HepG2 (cell line): ENCODE measurements at regions not wholly inside any gene's neighbourhood (a gene's known extent, or its start where the extent isn't known, plus 50 kb on each side); places are given as distances from the start of the nearest gene placed in this dataset.

Experiments used
- CBFB ChIP-seq: sonication (generic); formaldehyde crosslinking; IDR thresholded peaks from 2 replicates; pipeline ENCODE4 v1.4.0; 2020; ENCODE audit warnings: missing genetic modification reagents
- FOSL2 ChIP-seq: sonication (generic); formaldehyde crosslinking; IDR thresholded peaks from 2 replicates; pipeline ENCODE4 v1.4.0; 2020; ENCODE audit warnings: missing genetic modification reagents
- FOXO1 ChIP-seq: sonication (generic); formaldehyde crosslinking; IDR thresholded peaks from 2 replicates; pipeline ENCODE4 v1.4.0; 2020; ENCODE audit warnings: missing genetic modification reagents
- GABPA ChIP-seq, 2 experiments: IDR thresholded peaks; 2 replicates each; pipeline ENCODE4 v1.6.1; 2011 to 2016; ENCODE audit warnings: low read depth in 2 of 2, low read length in 1 of 2, missing biosample characterization in 1 of 2, missing genetic modification characterization in 1 of 2
- HMGA1 ChIP-seq: sonication (generic); formaldehyde crosslinking; conservative IDR thresholded peaks from 2 replicates; pipeline ENCODE4 v1.4.0; 2020; ENCODE audit warnings: missing genetic modification reagents
- ISX ChIP-seq: sonication (generic); formaldehyde crosslinking; conservative IDR thresholded peaks from 2 replicates; pipeline ENCODE4 v1.5.0; 2020; ENCODE audit warnings: missing genetic modification reagents
- JARID2 ChIP-seq: sonication (generic); formaldehyde crosslinking; IDR thresholded peaks from 2 replicates; pipeline ENCODE4 v1.8.1; 2023; ENCODE audit warnings: missing genetic modification reagents, inconsistent platforms; ENCODE audit not compliant: insufficient replicate concordance
- MATR3 ChIP-seq: sonication (generic); formaldehyde crosslinking; IDR thresholded peaks from 2 replicates; pipeline ENCODE4 v1.4.0; 2020; ENCODE audit warnings: missing genetic modification reagents
- MTA1 ChIP-seq: sonication (generic); formaldehyde crosslinking; IDR thresholded peaks from 2 replicates; pipeline ENCODE4 v1.4.0; 2020; ENCODE audit warnings: missing genetic modification reagents, mild to moderate bottlenecking, borderline replicate concordance
- MZF1 ChIP-seq: sonication (generic); formaldehyde crosslinking; IDR thresholded peaks from 2 replicates; pipeline ENCODE4 v1.8.1; 2023; ENCODE audit warnings: mild to moderate bottlenecking, missing genetic modification reagents, borderline replicate concordance
- TAF15 ChIP-seq: fragments of 200-400 bp; formaldehyde crosslinking; IDR thresholded peaks from one replicate; pipeline ENCODE4 v1.6.1; 2018; ENCODE audit warnings: mild to moderate bottlenecking, low read depth, low read length; ENCODE audit not compliant: poor library complexity, severe bottlenecking
- TBX3 ChIP-seq: fragments of 450-650 bp; IDR thresholded peaks from 2 replicates; pipeline ENCODE4 v1.6.1; 2017; ENCODE audit warnings: antibody characterized with exemption, mild to moderate bottlenecking, inconsistent platforms, borderline replicate concordance
- ZHX2 ChIP-seq, 2 experiments: sonication (generic) in 1 of 2; formaldehyde crosslinking in 1 of 2; IDR thresholded peaks; 2 replicates each; pipeline versions ENCODE4 v1.6.1 to v1.9.0; 2014 to 2022; ENCODE audit warnings: antibody characterized with exemption in 1 of 2, borderline replicate concordance in 1 of 2, inconsistent platforms in 1 of 2, low read depth in 1 of 2, missing genetic modification reagents in 1 of 2
- ZNF224 ChIP-seq: sonication (generic); formaldehyde crosslinking; IDR thresholded peaks from 2 replicates; pipeline ENCODE4 v1.5.0; 2020; ENCODE audit warnings: mild to moderate bottlenecking, missing genetic modification reagents
- ZNF234 ChIP-seq: sonication (generic); formaldehyde crosslinking; conservative IDR thresholded peaks from 2 replicates; pipeline ENCODE4 v1.5.1; 2020; ENCODE audit warnings: mild to moderate bottlenecking, missing genetic modification reagents
- ZNF329 ChIP-seq: sonication (generic); formaldehyde crosslinking; IDR thresholded peaks from 2 replicates; pipeline ENCODE4 v1.9.0; 2021; ENCODE audit warnings: low read depth, mild to moderate bottlenecking, missing genetic modification reagents
- ZNF512B ChIP-seq: sonication (generic); formaldehyde crosslinking; IDR thresholded peaks from 2 replicates; pipeline ENCODE4 v1.5.1; 2020; ENCODE audit warnings: missing genetic modification reagents, mild to moderate bottlenecking, borderline replicate concordance
- ZNF790 ChIP-seq: sonication (generic); formaldehyde crosslinking; IDR thresholded peaks from 2 replicates; pipeline ENCODE4 v1.8.0; 2022; ENCODE audit warnings: missing genetic modification reagents, mild to moderate bottlenecking, borderline replicate concordance
- ZNF879 ChIP-seq: sonication (generic); formaldehyde crosslinking; IDR thresholded peaks from 2 replicates; pipeline ENCODE4 v1.8.1; 2023; ENCODE audit warnings: missing genetic modification reagents
- ZSCAN31 ChIP-seq: sonication (generic); formaldehyde crosslinking; IDR thresholded peaks from 2 replicates; pipeline ENCODE4 v1.5.0; 2020; ENCODE audit warnings: low read depth, mild to moderate bottlenecking, missing genetic modification reagents
- TF ChIP-seq, protein P1 (sequence below): sonication (generic); formaldehyde crosslinking; IDR thresholded peaks from 2 replicates; pipeline ENCODE4 v1.4.0; 2020; ENCODE audit warnings: missing genetic modification reagents

- TF ChIP-seq ZNF512B (CRISPR knock-in tag) (no peak), MZF1 (CRISPR knock-in tag) (no peak), ZNF790 (CRISPR knock-in tag) (no peak), TBX3 (no peak), GABPA (IDR thresholded peaks at IDR 0.05; ENCODE audit: low read depth, low read length) (no peak), GABPA (CRISPR knock-in tag; IDR thresholded peaks at IDR 0.05; ENCODE audit: low read depth) (no peak), FOXO1 (CRISPR knock-in tag) (peak; percentile 24; the same call in 1 of the 2 replicates), TAF15 (no peak), ZHX2 (IDR thresholded peaks at IDR 0.05; ENCODE audit: low read depth) (no peak), ZHX2 (CRISPR knock-in tag; IDR thresholded peaks at IDR 0.05; ENCODE audit: borderline replicate concordance) (no peak), ISX (CRISPR knock-in tag) (no peak), ZNF224 (CRISPR knock-in tag) (no peak), CBFB (CRISPR knock-in tag) (no peak), ZNF329 (no peak), MTA1 (CRISPR knock-in tag) (peak; percentile 79; the same call in 1 of the 2 replicates), HMGA1 (CRISPR knock-in tag) (no peak), ZSCAN31 (CRISPR knock-in tag) (no peak), ZNF234 (CRISPR knock-in tag) (no peak), ZNF879 (CRISPR knock-in tag) (no peak), FOSL2 (CRISPR knock-in tag) (no peak), MATR3 (CRISPR knock-in tag) (no peak), JARID2 (CRISPR knock-in tag) (no peak)
- TF ChIP-seq, protein P1, sequence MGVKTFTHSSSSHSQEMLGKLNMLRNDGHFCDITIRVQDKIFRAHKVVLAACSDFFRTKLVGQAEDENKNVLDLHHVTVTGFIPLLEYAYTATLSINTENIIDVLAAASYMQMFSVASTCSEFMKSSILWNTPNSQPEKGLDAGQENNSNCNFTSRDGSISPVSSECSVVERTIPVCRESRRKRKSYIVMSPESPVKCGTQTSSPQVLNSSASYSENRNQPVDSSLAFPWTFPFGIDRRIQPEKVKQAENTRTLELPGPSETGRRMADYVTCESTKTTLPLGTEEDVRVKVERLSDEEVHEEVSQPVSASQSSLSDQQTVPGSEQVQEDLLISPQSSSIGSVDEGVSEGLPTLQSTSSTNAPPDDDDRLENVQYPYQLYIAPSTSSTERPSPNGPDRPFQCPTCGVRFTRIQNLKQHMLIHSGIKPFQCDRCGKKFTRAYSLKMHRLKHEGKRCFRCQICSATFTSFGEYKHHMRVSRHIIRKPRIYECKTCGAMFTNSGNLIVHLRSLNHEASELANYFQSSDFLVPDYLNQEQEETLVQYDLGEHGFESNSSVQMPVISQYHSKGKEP (CRISPR knock-in tag), result no peak
Observed at GRCh38 chr22:27480487-27480886, 321.1 kb downstream of the MN1 start (continued).
